ENCODE measurements at regions not wholly inside any gene's neighbourhood (a gene's known extent, or its start where the extent isn't known, plus 50 kb on each side); places are given as distances from the start of the nearest gene placed in this dataset.

GRCh38 chr10:30758338-30758737, 128.8 kb upstream of the LYZL2 start:
- H3K27me3 Mint-ChIP-seq = no peaks in the 10 kb centered on the region
- H3K4me1 Mint-ChIP-seq = peaks cover 2% of the 10 kb centered on the region
- H3K27ac Mint-ChIP-seq = no peak overlapping the region
- ChIA-PET CTCF (interaction anchor here (1.2 to 1.9 kb wide), 2 partner anchors 10 to 22 kb away, joined by 4 to 7 read pairs; no protein-coding TSS in a partner anchor), POLR2A (no interaction called here)
- H3K4me3 Mint-ChIP-seq = no peak overlapping the region
- no peak for DNase-seq
- H3K9me3 Mint-ChIP-seq = peaks cover 4% of the 10 kb centered on the region
- H3K36me3 Mint-ChIP-seq (ENCODE audit: low read depth) = no peaks in the 10 kb centered on the region

GRCh38 chr10:30756896-30757295, 127.3 kb upstream of the LYZL2 start:
- H3K4me1 Mint-ChIP-seq = peaks cover 2% of the 10 kb centered on the region

GRCh38 chr10:30756151-30756550, 126.6 kb upstream of the LYZL2 start:
- Mint-ChIP-seq H3K4me1 (peaks cover 10% of the 10 kb centered on the region), H3K36me3 (ENCODE audit: low read depth) (no peaks in the 10 kb centered on the region), H3K4me3 (no peak overlapping the region), H3K9me3 (peaks cover 4% of the 10 kb centered on the region), H3K27me3 (no peaks in the 10 kb centered on the region), H3K27ac (no peak overlapping the region)
- CTCF ChIA-PET = interaction anchor here (1.1 to 1.2 kb wide), 2 partner anchors 26 to 54 kb away, joined by 3 read pairs; no protein-coding TSS in a partner anchor
- no peak for DNase-seq
- POLR2A ChIA-PET = no interaction called here

More at GRCh38 chr10:30756896-30757295, 127.3 kb upstream of the LYZL2 start:
- no peaks in the 10 kb centered on the region for H3K27me3 Mint-ChIP-seq
- DNase-seq = no peak
- H3K9me3 Mint-ChIP-seq = peaks cover 4% of the 10 kb centered on the region
- no peak overlapping the region for H3K4me3 Mint-ChIP-seq
- no peak overlapping the region for H3K27ac Mint-ChIP-seq
- CTCF ChIA-PET = no interaction called here
- POLR2A ChIA-PET = no interaction called here
- no peaks in the 10 kb centered on the region for H3K36me3 Mint-ChIP-seq (ENCODE audit: low read depth)

GRCh38 chr10:30755441-30755953, 125.9 kb upstream of the LYZL2 start:
- peaks cover under 1% of the 10 kb centered on the region for H3K9me3 Mint-ChIP-seq
- no peak overlapping the region for H3K4me3 Mint-ChIP-seq
- ChIA-PET CTCF (interaction anchor here (0.6 to 1.2 kb wide), 4 partner anchors 19 to 1314 kb away, joined by 3 to 5 read pairs (median 3); no protein-coding TSS in a partner anchor), POLR2A (no interaction called here)
- H3K4me1 Mint-ChIP-seq = peaks cover 16% of the 10 kb centered on the region
- H3K36me3 Mint-ChIP-seq (ENCODE audit: low read depth) = no peaks in the 10 kb centered on the region
- H3K27ac Mint-ChIP-seq = no peak overlapping the region
- H3K27me3 Mint-ChIP-seq = no peaks in the 10 kb centered on the region
- DNase-seq = no peak

- Mint-ChIP-seq H3K27ac (no peak overlapping the region), H3K9me3 (no peaks in the 10 kb centered on the region), H3K4me3 (no peak overlapping the region), H3K27me3 (no peaks in the 10 kb centered on the region), H3K36me3 (ENCODE audit: low read depth) (no peaks in the 10 kb centered on the region), H3K4me1 (peaks cover 33% of the 10 kb centered on the region)
- no peak for DNase-seq
- POLR2A ChIA-PET = no interaction called here
- CTCF ChIA-PET = interaction anchor here (0.9 to 1.3 kb wide), 4 partner anchors 11 to 19 kb away, joined by 3 to 5 read pairs (median 4); no protein-coding TSS in a partner anchor
These were observed 122.9 kb upstream of the LYZL2 start for GRCh38 chr10:30752481-30752881.

- H3K27ac Mint-ChIP-seq = no peak overlapping the region
- no peaks in the 10 kb centered on the region for H3K9me3 Mint-ChIP-seq
- no peaks in the 10 kb centered on the region for H3K27me3 Mint-ChIP-seq
- CTCF ChIA-PET = interaction anchor here (0.9 to 2.8 kb wide), 5 partner anchors 9 to 20 kb away, joined by 3 to 16 read pairs (median 4); no protein-coding TSS in a partner anchor
- POLR2A ChIA-PET = no interaction called here
- H3K4me3 Mint-ChIP-seq = no peak overlapping the region
- H3K36me3 Mint-ChIP-seq (ENCODE audit: low read depth) = no peaks in the 10 kb centered on the region
- peaks cover 33% of the 10 kb centered on the region for H3K4me1 Mint-ChIP-seq
- no peak for DNase-seq
These were observed 122.3 kb upstream of the LYZL2 start for GRCh38 chr10:30751678-30752331.

GRCh38 chr10:30750971-30751677, 121.6 kb upstream of the LYZL2 start:
- Mint-ChIP-seq H3K27me3 (no peaks in the 10 kb centered on the region), H3K9me3 (no peaks in the 10 kb centered on the region), H3K27ac (no peak overlapping the region), H3K36me3 (ENCODE audit: low read depth) (no peaks in the 10 kb centered on the region), H3K4me3 (no peak overlapping the region), H3K4me1 (peaks cover 33% of the 10 kb centered on the region)
- ChIA-PET POLR2A (no interaction called here), CTCF (interaction anchor here (1.0 to 2.8 kb wide), 4 partner anchors 10 to 14 kb away, joined by 3 to 16 read pairs (median 6); no protein-coding TSS in a partner anchor)
- no peak for DNase-seq

GRCh38 chr10:30749385-30749784, 119.8 kb upstream of the LYZL2 start:
- no peaks in the 10 kb centered on the region for H3K36me3 Mint-ChIP-seq (ENCODE audit: low read depth)
- H3K27me3 Mint-ChIP-seq = no peaks in the 10 kb centered on the region
- ChIA-PET CTCF (interaction anchor here (1.0 to 2.8 kb wide), 5 partner anchors 9 to 67 kb away, joined by 3 to 16 read pairs (median 4); no protein-coding TSS in a partner anchor), POLR2A (no interaction called here)
- H3K4me3 Mint-ChIP-seq = no peak overlapping the region
- peaks cover 33% of the 10 kb centered on the region for H3K4me1 Mint-ChIP-seq
- no peak overlapping the region for H3K27ac Mint-ChIP-seq
- no peak for DNase-seq
- no peaks in the 10 kb centered on the region for H3K9me3 Mint-ChIP-seq

- Mint-ChIP-seq H3K27ac (peak overlapping the region; percentile 50), H3K36me3 (ENCODE audit: low read depth) (no peaks in the 10 kb centered on the region), H3K27me3 (no peaks in the 10 kb centered on the region), H3K9me3 (no peaks in the 10 kb centered on the region), H3K4me1 (peaks cover 33% of the 10 kb centered on the region), H3K4me3 (no peak overlapping the region)
- no peak for DNase-seq
- CTCF ChIA-PET = interaction anchor here (1.0 to 2.6 kb wide), 7 partner anchors 8 to 377 kb away, joined by 3 to 7 read pairs (median 4); no protein-coding TSS in a partner anchor
- POLR2A ChIA-PET = no interaction called here
These were observed 118.8 kb upstream of the LYZL2 start for GRCh38 chr10:30748152-30748973.

- ChIA-PET CTCF (interaction anchor here (1.0 to 1.2 kb wide), 4 partner anchors 8 to 377 kb away, joined by 3 to 7 read pairs (median 3); no protein-coding TSS in a partner anchor), POLR2A (no interaction called here)
- no peaks in the 10 kb centered on the region for H3K36me3 Mint-ChIP-seq (ENCODE audit: low read depth)
- DNase-seq = no peak
- peaks cover 34% of the 10 kb centered on the region for H3K4me1 Mint-ChIP-seq
- H3K9me3 Mint-ChIP-seq = no peaks in the 10 kb centered on the region
- H3K27ac Mint-ChIP-seq = peak overlapping the region; percentile 50
- no peak overlapping the region for H3K4me3 Mint-ChIP-seq
- no peaks in the 10 kb centered on the region for H3K27me3 Mint-ChIP-seq
These were observed 118.1 kb upstream of the LYZL2 start for GRCh38 chr10:30747633-30748032.

GRCh38 chr10:30745953-30746352, 116.4 kb upstream of the LYZL2 start:
- ChIA-PET POLR2A (no interaction called here), CTCF (interaction anchor here (0.7 to 0.9 kb wide), 3 partner anchors 9 to 44 kb away, joined by 3 read pairs; no protein-coding TSS in a partner anchor)
- H3K9me3 Mint-ChIP-seq = no peaks in the 10 kb centered on the region
- H3K4me3 Mint-ChIP-seq = no peak overlapping the region
- H3K4me1 Mint-ChIP-seq = peaks cover 26% of the 10 kb centered on the region
- H3K27me3 Mint-ChIP-seq = no peaks in the 10 kb centered on the region
- no peak overlapping the region for H3K27ac Mint-ChIP-seq
- H3K36me3 Mint-ChIP-seq (ENCODE audit: low read depth) = no peaks in the 10 kb centered on the region
- no peak for DNase-seq

GRCh38 chr10:30744106-30744505, 114.6 kb upstream of the LYZL2 start:
- CTCF ChIA-PET = interaction anchor here (1.1 kb wide), 1 partner anchor 12 kb away, joined by 3 read pairs; no protein-coding TSS in a partner anchor
- Mint-ChIP-seq H3K36me3 (ENCODE audit: low read depth) (no peaks in the 10 kb centered on the region), H3K9me3 (peaks cover 3% of the 10 kb centered on the region), H3K4me3 (no peak overlapping the region), H3K27me3 (no peaks in the 10 kb centered on the region), H3K4me1 (peaks cover 11% of the 10 kb centered on the region), H3K27ac (no peak overlapping the region)
- no peak for DNase-seq
- POLR2A ChIA-PET = no interaction called here
